LoVo (cell line): ENCODE measurements at regions not wholly inside any gene's neighbourhood (a gene's known extent, or its start where the extent isn't known, plus 50 kb on each side); places are given as distances from the start of the nearest gene placed in this dataset.

Source experiments
- DNase-seq: peaks from one replicate; pipeline ENCODE4 v3.0.0-alpha.2; 2016; ENCODE audit warnings: low spot score

DNA sequence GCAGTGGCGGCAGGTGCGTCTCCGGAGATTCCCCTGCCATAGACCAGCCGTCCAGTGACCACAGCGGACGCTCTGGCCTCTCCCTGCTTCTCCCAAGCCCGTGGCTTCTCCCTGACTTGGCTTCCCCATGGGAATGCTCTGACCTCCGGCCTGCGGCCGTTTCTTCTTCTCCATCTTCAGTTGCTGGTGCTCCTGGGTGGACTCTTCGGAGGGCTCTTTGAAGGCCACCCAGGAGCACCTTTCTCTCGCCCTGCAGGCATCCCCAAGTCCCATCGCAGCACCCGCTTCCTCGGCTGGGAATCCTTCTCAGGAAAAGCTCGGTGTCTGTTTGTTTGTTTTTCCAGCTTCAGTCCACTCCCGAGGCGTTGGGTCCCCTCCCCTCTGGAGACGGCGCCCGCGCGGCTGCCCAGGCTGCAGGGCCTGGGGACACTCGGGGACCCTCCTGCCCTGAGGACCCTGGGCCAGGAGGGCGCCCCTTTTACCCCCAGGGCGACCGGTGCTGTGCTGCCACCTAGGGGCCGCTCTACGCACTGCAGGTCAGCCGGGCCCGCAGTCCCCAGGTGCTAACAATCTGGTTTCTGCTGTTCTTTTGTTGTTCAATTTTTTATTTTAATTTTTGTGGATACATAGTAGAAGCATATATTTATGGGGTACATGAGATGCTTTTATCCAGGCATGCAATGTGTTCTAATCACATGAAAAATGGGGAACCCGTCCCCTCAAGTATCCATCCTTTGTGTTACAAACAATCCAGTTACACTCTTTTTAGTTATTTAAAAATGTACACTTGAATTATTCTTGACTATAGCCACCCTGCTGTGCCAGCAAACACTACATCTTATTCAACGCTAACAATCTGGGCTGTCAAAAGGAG, 197.9 kb upstream of the ADAMTS16 start:
- no peak for DNase-seq

DNA sequence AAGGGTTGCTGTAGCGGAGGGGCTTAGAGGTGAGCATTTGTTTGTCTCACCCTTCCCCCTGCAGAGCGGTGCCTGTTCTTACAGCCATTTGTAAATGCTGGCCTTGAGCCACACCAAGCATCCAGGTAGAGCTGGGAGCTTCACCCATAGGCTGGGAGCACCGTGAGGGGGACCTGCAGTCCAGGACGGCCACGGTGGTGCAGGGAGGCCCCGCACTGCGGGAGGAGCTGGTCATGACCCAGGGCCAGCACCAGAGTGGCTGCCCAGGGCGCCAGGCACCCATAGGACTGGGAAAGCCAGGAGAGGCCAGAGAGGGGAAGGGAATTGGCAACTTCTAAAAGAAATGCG, 197.3 kb upstream of the ADAMTS16 start:
- no peak for DNase-seq

DNA sequence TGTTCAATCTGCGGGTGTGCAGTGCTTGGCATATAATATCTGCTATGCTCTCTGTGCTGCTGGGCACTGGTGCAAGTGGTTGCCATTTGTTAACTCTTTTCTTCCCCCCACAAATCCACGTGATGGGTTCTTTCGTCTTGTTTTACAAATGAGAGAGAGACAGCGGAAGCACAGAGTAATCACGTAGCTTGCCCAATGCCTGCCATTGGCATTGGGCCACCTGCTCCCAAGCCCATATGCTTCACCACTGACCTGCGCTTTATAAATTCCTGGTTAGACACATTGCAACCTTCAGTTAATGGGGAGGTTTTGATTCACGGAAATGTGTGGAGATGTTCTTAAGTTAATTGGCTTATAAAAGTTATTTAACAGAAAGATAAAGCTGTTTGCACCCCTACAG, 194.8 kb upstream of the ADAMTS16 start:
- no peak for DNase-seq

DNA sequence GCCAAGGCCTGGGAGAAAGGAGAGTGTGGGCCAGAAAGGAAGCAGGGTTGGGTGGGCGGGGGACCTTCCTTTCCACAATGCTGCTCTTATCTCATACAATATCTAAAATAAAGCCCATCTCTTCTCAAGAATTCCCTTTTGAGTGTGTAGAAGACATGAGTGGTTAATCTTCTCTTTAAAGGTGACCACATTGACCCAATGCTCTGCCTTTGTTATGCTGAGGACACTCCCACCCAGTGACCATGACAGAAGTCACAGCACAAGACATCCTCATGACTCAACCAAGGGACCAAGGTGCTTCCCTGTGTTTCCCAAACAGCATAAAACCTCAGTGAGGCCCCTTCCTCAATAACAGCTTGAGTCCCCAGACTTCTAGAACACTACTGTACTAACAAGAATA, 193.0 kb upstream of the ADAMTS16 start:
- no peak for DNase-seq

DNA sequence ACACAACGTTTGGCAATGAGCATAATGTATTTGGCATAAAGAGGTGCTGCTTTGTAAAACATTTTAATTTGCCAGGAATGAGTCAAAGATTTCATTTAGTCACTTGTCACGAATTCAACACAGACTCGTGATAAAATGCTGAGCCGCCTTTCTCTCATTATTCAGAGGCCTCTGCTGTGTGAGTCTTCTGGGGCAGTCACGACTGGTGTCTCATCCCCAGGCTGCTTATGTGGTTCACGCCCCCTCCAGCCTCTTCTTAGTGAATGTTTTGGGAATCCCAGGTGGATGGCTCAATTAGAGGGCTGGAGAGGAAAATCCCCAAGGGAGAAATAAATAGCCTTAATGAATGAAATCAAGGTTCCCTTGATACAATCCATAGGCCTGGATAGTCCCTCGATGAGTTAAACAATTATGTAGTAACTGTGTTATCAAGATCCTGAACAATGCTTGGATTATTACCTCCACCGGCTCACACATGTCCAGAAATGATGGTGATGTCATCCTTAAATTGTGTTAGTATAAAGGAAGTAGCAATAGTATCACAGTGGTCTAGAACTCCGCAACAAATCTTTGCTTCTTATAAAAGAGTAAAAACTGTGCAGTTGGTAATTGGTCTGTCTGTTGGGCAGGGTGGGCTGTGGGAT, 192.1 kb upstream of the ADAMTS16 start:
- DNase-seq = no peak

DNA sequence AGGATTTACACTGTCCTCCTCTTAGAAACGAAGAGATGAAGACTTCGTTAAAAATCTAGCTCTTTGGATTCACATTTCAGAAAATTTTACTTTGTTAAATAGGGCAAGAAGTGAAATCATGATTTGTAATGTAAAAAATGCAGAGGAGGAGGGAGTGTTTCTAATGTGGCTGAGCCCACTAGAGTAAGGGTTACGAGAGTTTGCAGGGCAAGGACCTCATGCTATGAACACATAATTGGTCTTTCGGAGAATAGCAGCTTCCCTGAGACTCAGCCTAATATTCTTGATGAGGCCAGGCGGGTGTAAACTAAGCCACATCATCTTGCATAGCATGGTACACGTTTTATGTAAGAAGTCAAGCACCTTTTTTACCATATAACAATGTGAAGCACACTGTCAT, 191.0 kb upstream of the ADAMTS16 start:
- no peak for DNase-seq

DNA sequence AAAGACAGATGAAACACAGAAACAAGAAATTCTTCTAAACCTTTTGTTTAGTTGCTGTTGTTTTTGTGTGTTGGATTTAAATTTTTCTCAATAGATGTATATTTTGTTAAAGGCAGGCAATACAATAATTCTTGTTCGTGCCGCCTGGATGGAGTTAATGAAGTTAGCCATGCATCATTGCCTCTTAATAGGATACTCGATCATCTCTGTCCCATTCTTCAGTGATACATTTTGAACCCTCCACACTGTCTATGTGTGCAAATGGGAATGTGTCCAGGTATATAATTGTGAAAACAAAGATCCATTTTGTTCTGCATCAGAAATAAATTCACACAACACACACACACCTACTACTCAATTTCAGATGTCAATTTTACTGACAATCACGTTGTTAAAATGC, 186.6 kb upstream of the ADAMTS16 start:
- no peak for DNase-seq

DNA sequence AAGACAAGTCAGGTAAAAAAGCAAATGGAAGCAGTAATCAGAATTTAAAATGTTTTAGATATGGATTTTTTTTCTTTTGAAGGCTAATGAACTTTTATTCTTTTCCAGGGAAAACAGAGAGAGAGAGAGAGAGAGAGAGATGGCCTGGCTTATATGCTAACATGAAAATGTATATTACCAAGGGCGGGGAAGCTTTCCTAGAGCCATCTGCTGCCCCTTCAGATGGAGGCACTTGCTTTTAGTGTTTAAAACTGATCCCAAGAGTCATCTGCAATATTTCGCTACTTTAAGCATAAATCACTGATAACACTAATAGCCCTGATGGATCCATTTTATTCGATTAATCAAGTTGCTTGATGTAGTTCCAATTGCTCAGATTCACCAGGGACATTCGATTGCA, 186.1 kb upstream of the ADAMTS16 start:
- DNase-seq = no peak

DNA sequence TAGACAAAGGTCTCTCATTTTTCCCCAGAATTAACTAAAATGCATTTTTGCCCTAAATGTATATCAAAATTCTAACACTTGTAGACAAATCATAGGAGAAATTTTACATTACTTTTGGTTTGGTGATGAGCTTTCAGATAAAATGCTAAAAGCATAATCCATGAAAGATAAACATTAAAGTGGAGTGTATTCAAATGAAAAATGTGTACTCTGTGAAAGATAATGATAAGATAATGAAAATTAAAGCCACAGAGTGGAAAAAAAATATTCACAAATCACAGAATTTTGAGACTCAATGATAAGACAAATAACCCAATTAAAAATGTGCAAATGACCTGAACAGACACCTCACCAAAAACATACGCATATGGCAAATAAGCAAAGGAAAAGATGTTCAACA, 176.9 kb upstream of the ADAMTS16 start:
- no peak for DNase-seq

DNA sequence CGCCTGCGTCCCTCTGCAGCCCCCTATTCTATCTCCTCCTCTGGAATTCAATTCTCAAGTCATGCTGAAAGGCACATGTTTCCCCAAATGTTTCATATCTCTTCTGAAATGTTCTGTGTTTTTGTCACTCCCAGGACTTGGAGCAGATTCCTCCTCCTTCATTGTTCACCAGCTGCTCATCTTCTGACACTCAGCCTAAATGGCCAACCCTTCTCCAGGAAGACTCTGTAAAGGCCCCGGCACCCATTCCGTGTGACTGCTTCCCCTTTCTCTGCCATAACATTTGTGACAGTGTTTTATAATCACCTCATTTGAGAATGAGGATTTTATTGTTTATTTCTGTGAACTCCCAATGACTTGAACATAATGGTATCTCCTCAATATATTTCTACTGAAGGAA, 170.8 kb upstream of the ADAMTS16 start:
- no peak for DNase-seq

DNA sequence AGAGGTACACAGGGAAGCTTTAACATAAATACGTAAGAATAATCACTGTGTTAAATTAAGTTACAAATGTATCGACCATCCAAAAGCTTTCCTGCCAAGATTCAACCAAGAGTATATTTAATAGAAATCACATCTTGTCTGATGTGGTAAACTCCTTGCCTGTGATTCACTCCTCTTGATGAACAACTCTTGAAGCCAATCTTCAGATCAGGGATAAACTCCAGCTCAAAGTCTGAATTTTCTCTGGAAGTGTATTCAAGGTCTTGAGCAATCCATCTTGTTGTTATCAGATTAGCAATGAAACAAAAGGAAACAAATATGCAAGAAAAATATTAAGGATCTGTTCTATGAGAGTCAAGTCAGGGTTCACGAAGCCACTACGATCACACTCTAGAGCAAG, 170.0 kb upstream of the ADAMTS16 start:
- no peak for DNase-seq

DNA sequence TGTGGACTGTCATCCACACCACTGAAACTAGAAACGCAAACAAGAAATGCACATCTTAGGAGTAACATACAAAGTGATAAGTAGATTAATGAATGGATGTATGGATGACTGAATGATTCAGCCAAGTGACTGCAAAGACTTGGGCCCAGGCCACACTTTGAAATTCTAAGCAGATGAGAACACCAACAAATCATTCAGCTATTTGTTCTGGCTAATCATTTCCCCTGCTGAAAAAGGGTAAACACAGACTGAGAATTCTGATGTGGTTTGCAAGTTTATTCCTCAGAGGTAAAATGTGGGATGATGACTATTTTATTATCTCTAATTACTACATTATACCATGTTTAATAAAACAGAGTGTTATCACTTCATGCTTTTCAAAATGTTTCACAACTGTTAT, 163.2 kb upstream of the ADAMTS16 start:
- no peak for DNase-seq

DNA sequence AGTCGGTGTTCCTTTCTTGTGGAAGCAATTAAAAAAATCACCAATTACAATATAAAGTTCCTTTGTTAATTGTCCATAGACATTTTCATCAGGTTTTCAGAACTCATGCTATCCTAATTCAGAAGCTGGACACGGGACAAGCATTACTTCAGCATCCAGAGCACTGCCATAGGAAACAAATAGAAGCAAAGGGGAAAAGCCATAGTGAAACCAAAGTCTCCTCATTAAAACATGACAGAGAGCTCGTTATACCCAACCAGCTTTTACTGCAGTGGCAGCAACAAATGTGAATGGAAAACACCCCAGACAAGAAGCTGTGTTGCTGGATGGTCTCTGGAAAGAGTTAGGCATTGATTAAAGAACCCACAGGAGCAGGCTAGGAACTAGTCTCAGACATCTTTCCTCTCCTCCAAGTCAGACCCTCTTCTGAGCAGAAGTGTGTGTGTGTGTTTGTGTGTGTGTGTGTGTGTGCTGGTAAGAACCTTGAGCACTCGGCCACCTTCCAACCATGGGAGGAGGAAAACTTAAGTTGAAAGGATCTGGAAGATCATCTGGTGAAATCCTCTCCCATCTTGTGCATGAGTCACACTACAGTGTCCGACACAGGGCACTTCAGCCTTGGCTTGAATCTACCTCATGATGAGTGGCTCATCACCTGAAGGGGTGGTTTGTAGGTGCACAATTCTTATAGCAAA, 162.6 kb upstream of the ADAMTS16 start:
- DNase-seq = no peak

DNA sequence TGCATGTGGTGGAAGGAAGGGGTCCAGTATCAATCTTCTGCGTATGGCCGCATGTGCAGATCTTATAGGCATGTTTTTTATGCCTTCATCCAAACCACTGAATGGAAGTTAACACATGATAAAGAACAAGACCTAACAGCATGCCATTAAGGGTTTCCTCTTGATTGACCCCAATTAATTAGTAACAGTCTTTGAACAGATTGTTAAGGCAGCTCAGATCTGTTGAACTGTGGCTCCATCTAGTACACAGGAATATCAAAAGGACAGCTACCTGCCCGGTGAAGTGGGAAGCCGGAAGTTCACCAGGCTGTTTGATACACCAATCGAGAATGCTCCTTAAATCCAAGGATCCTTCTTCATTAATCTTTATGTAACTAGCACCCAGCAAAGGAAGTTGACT, 159.9 kb upstream of the ADAMTS16 start:
- no peak for DNase-seq

DNA sequence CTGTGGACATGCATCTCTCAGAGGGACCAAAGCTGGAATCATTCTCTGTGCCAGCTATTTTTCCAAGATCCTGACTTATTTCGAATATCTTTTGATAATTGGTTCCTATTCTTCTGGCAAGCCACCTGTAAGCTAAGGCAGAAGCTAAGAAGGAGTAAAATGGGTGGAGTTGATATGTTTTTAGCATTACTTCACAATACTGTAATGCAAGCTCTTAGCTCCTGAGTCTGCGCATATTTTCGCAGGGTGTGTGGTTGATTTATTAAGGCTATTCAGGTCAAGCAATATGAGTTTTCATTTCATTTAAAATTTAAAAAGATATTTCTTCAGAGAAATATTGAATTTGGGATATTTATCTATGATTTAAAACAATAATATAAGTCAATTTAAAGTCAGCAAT, 158.5 kb upstream of the ADAMTS16 start:
- DNase-seq = no peak

DNA sequence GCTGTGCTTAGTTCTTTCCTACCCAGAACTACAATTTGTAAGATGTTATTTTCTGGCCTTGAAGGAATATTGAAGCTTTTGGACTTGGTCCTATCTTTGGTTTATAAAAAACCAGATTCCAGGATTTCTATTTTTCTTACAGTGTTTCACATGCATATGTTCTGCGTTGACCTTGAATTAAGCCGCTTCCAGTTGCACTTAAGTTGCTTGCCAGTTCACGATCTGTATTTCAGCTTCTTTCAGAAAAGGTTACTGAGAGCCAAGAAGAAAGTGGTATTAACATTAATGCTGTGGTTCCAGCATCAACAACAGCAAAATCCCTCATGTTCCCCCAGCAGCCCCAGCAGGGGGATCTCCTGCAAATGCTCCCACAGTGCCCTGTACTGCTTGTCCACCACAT, 156.4 kb upstream of the ADAMTS16 start:
- no peak for DNase-seq

DNA sequence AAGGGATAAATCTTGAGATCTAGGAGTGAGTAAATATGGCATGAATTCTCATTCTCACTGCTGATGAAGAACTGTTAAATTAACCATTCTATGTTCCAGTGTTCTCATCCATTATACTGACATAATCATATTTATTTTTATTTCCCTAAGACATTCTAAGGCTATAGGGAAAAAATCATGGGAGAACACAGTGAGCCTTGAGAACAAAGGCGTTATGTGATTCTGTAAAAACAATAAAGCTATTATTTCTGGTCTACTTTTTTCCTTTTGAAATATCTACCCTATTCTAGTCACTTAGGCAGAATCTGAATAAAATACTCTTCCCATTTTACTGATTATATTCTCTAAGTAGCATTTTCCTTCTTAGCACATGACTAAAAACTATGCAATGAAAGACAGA, 155.7 kb upstream of the ADAMTS16 start:
- DNase-seq = no peak

DNA sequence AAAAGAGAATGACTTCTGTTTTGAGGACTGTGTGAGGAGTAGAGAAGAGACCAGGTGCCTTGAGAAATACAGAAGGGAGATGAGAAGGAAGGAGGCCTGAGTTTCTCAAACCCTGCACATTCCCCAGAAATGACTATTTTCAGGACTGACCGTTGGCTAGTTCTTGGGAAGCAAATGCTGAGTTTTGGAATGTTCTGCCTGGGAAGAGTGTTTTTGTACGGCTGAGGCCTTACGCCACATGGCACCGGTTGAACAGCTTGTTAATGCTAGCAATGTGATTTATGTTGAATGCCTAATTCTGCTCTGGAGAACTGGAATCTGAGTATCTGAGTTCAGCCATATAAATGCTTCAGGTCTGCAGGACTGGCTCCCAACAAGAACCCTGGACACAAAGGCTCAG, 152.7 kb upstream of the ADAMTS16 start:
- no peak for DNase-seq

DNA sequence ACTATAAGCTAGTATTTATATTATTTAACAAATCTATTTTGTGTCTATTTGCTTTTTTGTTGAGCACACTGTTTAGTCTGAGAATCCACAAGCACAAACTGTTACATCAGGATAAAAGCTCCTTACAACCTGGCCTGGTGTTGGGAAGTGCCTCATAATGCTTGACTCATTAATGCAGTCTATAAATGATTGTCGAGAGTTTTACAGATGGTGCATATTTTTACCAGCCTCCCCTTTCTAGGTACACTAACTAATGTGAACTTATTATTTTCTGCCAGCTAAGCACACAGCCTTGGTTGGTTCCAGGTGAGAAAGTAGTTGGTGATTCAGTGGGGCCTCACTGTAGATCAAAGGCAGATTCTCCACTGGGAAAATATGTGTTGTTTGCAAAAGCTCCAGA, 151.0 kb upstream of the ADAMTS16 start:
- DNase-seq = no peak

DNA sequence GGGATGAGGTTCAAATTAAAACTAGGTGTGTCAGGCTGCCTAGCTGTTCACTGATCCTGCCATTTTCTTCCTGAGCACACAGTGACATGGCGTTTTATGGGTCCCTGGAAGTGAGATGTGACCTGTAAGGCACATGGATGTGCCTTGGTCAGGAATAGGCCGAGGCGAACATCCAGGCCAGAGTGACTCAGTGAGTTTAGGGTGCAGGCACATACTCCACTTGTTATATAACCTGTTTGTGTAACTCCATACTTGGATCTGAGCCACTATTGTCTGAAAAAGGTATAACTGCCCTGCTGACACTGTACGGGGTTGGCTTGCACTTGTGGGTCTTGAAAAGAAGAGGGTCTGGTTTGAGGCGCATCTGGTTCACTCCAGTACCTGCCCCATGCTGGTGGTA, 150.1 kb upstream of the ADAMTS16 start:
- DNase-seq = no peak

DNA sequence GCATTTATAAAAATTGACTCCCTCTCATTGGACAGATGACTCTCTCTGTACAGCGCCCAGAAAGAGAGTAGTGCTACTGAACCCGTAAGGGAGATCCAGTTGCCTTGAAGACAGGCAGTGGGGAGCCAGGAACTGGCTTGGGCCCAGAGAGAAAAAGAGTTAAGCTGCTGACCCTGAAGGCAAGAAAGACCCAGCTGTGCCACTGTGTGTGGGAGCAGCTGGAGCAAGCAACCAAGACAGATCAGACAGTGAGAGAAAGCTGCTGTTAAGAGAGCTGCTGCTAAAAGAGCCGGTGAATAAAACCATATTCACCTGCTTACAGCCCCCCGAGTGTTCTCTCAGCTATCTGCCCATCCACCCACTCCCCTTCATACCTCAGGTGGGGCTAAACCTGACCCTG, 149.7 kb upstream of the ADAMTS16 start:
- DNase-seq = no peak

DNA sequence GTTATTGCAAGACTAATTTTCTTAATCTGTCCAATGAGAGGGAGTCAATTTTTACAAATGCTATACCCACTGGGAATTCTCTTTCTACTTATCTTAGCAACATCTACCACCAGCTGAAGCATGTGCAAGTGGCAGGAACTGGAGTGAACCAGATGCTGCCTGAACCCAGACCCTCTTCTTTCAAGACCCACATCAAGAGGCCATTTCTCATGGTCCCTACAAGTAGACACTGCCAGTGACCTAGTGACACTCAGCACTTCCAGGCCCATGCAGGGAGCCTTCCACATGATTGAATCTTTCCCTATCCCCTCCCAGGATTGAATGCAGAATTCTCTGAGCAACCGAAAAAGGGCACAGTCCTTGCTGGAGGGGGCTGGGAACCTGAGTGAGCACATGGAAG, 148.2 kb upstream of the ADAMTS16 start:
- DNase-seq = no peak

DNA sequence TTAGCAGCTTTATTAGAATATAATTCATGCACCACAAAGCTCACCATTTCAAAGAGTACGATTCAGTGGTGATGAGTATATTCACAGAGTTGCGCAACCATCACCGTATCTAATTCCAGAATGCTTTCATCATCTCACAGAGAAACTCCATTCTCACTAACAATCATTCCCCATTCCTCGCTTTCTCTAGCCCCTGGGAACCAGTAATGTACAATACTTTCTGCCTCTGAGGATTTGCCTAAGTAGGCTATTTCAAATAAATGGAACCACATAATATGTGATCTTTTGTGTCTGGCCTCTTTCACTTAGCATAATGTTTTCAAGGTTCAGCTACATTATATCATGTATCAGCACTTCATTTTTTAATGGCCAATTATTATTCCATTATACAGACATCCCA, 145.1 kb upstream of the ADAMTS16 start:
- no peak for DNase-seq
